ENCODE measurements at regions not wholly inside any gene's neighbourhood (a gene's known extent, or its start where the extent isn't known, plus 50 kb on each side); places are given as distances from the start of the nearest gene placed in this dataset.
A peak's percentile ranks its signal among the peaks of the same experiment; 100 is the strongest.

- DNase-seq (ENCODE audit: low read depth): no peak
- peak overlapping the region; percentile 54 for H3K4me3 ChIP-seq (ENCODE audit: low read depth, low read length)
- no peak for TF ChIP-seq CTCF (IDR thresholded peaks at IDR 0.05; ENCODE audit: insufficient read depth, low read depth, low read length, missing control alignments)
Observed at GRCh38 chr15:46701346-46701745, 1016.0 kb upstream of the SEMA6D start.

- DNase-seq (ENCODE audit: low read depth): peak; percentile 31
- peak overlapping the region; percentile 54 for H3K4me3 ChIP-seq (ENCODE audit: low read depth, low read length)
- TF ChIP-seq CTCF (IDR thresholded peaks at IDR 0.05; ENCODE audit: insufficient read depth, low read depth, low read length, missing control alignments): no peak
Observed at GRCh38 chr15:46701896-46702295, 1015.4 kb upstream of the SEMA6D start.

GRCh38 chr15:46703020-46703861, 1014.1 kb upstream of the SEMA6D start:
- TF ChIP-seq CTCF (IDR thresholded peaks at IDR 0.05; ENCODE audit: insufficient read depth, low read depth, low read length, missing control alignments): no peak
- peak overlapping the region; percentile 54 for H3K4me3 ChIP-seq (ENCODE audit: low read depth, low read length)
- peak; percentile 79 for DNase-seq (ENCODE audit: low read depth)

GRCh38 chr15:46703871-46704637, 1013.3 kb upstream of the SEMA6D start:
- DNase-seq (ENCODE audit: low read depth): peak; percentile 79
- no peak overlapping the region for H3K4me3 ChIP-seq (ENCODE audit: low read depth, low read length)
- no peak for TF ChIP-seq CTCF (IDR thresholded peaks at IDR 0.05; ENCODE audit: insufficient read depth, low read depth, low read length, missing control alignments)

- no peak overlapping the region for H3K4me3 ChIP-seq (ENCODE audit: low read depth, low read length)
- no peak for DNase-seq (ENCODE audit: low read depth)
- no peak for TF ChIP-seq CTCF (IDR thresholded peaks at IDR 0.05; ENCODE audit: insufficient read depth, low read depth, low read length, missing control alignments)
Observed at GRCh38 chr15:46707452-46707851, 1009.9 kb upstream of the SEMA6D start.

GRCh38 chr15:46708226-46708625, 1009.1 kb upstream of the SEMA6D start:
- no peak for DNase-seq (ENCODE audit: low read depth)
- TF ChIP-seq CTCF (IDR thresholded peaks at IDR 0.05; ENCODE audit: insufficient read depth, low read depth, low read length, missing control alignments): no peak
- H3K4me3 ChIP-seq (ENCODE audit: low read depth, low read length): no peak overlapping the region
